ENCODE measurements at regions not wholly inside any gene's neighbourhood (a gene's known extent, or its start where the extent isn't known, plus 50 kb on each side); places are given as distances from the start of the nearest gene placed in this dataset.

- Mint-ChIP-seq H3K36me3 (no peaks in the 10 kb centered on the region), H3K27ac (no peak overlapping the region), H3K4me3 (no peak overlapping the region), H3K4me1 (peaks cover 3 to 15% of the 10 kb centered on the region in 2 donors), H3K9me3 (no peaks in the 10 kb centered on the region), H3K27me3 (ENCODE audit: low read depth in 3 of 3) (peaks cover 6 to 9% (median 6%) of the 10 kb centered on the region in 3 donors)
- DNase-seq: no peak
These were observed 198.1 kb upstream of the RBPJ start for GRCh38 chr4:26122690-26123089.

- Mint-ChIP-seq H3K4me1 (peaks cover 3 to 15% of the 10 kb centered on the region in 2 donors), H3K36me3 (no peaks in the 10 kb centered on the region), H3K4me3 (no peak overlapping the region), H3K27me3 (ENCODE audit: low read depth in 3 of 3) (peaks cover 3 to 11% (median 9%) of the 10 kb centered on the region in 3 donors), H3K9me3 (peaks cover 0 to 10% (median 2%) of the 10 kb centered on the region in 6 donors), H3K27ac (no peak overlapping the region)
- no peak for DNase-seq
These were observed 196.0 kb upstream of the RBPJ start for GRCh38 chr4:26124753-26125321.

- no peak overlapping the region for H3K4me3 Mint-ChIP-seq
- H3K27ac Mint-ChIP-seq: no peak overlapping the region
- peaks cover 8 to 14% (median 9%) of the 10 kb centered on the region in 3 donors for H3K27me3 Mint-ChIP-seq (ENCODE audit: low read depth in 3 of 3)
- DNase-seq: no peak
- no peaks in the 10 kb centered on the region for H3K36me3 Mint-ChIP-seq
- H3K4me1 Mint-ChIP-seq: peaks cover 10 to 23% of the 10 kb centered on the region in 2 donors
- peaks cover 0 to 10% (median 2%) of the 10 kb centered on the region in 6 donors for H3K9me3 Mint-ChIP-seq
These were observed 194.6 kb upstream of the RBPJ start for GRCh38 chr4:26126143-26126718.

- DNase-seq: no peak
- Mint-ChIP-seq H3K27me3 (ENCODE audit: low read depth in 3 of 3) (peaks cover 10 to 17% (median 13%) of the 10 kb centered on the region in 3 donors), H3K36me3 (no peaks in the 10 kb centered on the region), H3K9me3 (peaks cover 0 to 10% (median 2%) of the 10 kb centered on the region in 6 donors), H3K27ac (no peak overlapping the region), H3K4me1 (peaks cover 18 to 31% of the 10 kb centered on the region in 2 donors), H3K4me3 (no peak overlapping the region)
These were observed 193.8 kb upstream of the RBPJ start for GRCh38 chr4:26126994-26127393.

- Mint-ChIP-seq H3K27ac (no peak overlapping the region), H3K27me3 (ENCODE audit: low read depth in 3 of 3) (peaks cover 11 to 18% (median 15%) of the 10 kb centered on the region in 3 donors), H3K9me3 (peaks cover 0 to 10% (median 2%) of the 10 kb centered on the region in 6 donors), H3K36me3 (no peaks in the 10 kb centered on the region), H3K4me1 (peaks cover 27 to 40% of the 10 kb centered on the region in 2 donors), H3K4me3 (no peak overlapping the region)
- no peak for DNase-seq
These were observed 192.9 kb upstream of the RBPJ start for GRCh38 chr4:26127851-26128337.

GRCh38 chr4:26130173-26130572, 190.6 kb upstream of the RBPJ start:
- Mint-ChIP-seq H3K27ac (no peak overlapping the region), H3K36me3 (no peaks in the 10 kb centered on the region)

GRCh38 chr4:26130841-26131432, 189.9 kb upstream of the RBPJ start:
- Mint-ChIP-seq H3K4me3 (peak overlapping the region in 4 of 5 donors; percentile 42 to 74 (median 48)), H3K9me3 (peaks cover 0 to 10% (median 2%) of the 10 kb centered on the region in 6 donors), H3K27me3 (ENCODE audit: low read depth in 3 of 3) (peaks cover 17 to 24% (median 23%) of the 10 kb centered on the region in 3 donors), H3K4me1 (peaks cover 31 to 47% of the 10 kb centered on the region in 2 donors), H3K36me3 (peaks cover 0 to 4% (median 0%) of the 10 kb centered on the region in 3 donors), H3K27ac (peak overlapping the region in 4 of 6 donors; percentile 3 to 79 (median 36))
- peak in 1 of 3 donors; percentile 25 for DNase-seq

More at GRCh38 chr4:26130173-26130572, 190.6 kb upstream of the RBPJ start:
- Mint-ChIP-seq H3K27me3 (ENCODE audit: low read depth in 3 of 3) (peaks cover 17 to 24% (median 23%) of the 10 kb centered on the region in 3 donors), H3K4me3 (no peak overlapping the region), H3K4me1 (peaks cover 31 to 48% of the 10 kb centered on the region in 2 donors), H3K9me3 (peaks cover 0 to 10% (median 2%) of the 10 kb centered on the region in 6 donors)
- DNase-seq: no peak

- Mint-ChIP-seq H3K36me3 (peaks cover 0 to 6% (median 0%) of the 10 kb centered on the region in 3 donors), H3K27me3 (ENCODE audit: low read depth in 3 of 3) (peaks cover 15 to 22% (median 20%) of the 10 kb centered on the region in 3 donors), H3K4me1 (peaks cover 28 to 39% of the 10 kb centered on the region in 2 donors), H3K27ac (peak overlapping the region; percentile 4 to 89 (median 56)), H3K9me3 (peaks cover 0 to 10% (median 2%) of the 10 kb centered on the region in 6 donors), H3K4me3 (peak overlapping the region; percentile 44 to 74 (median 62))
- DNase-seq: peak; percentile 63 to 70 (median 67)
These were observed 189.1 kb upstream of the RBPJ start for GRCh38 chr4:26131711-26132110.

- Mint-ChIP-seq H3K9me3 (peaks cover 0 to 10% (median 2%) of the 10 kb centered on the region in 6 donors), H3K4me3 (peak overlapping the region; percentile 53 to 74 (median 65)), H3K27me3 (ENCODE audit: low read depth in 3 of 3) (peaks cover 15 to 22% (median 22%) of the 10 kb centered on the region in 3 donors), H3K36me3 (peaks cover 0 to 9% (median 0%) of the 10 kb centered on the region in 3 donors), H3K27ac (peak overlapping the region in 3 of 6 donors; percentile 12 to 64 (median 45)), H3K4me1 (peaks cover 28 to 34% of the 10 kb centered on the region in 2 donors)
- no peak for DNase-seq
These were observed 188.0 kb upstream of the RBPJ start for GRCh38 chr4:26132858-26133257.

GRCh38 chr4:26133840-26134239, 187.0 kb upstream of the RBPJ start:
- no peak overlapping the region for H3K27ac Mint-ChIP-seq
- peaks cover 15 to 25% (median 22%) of the 10 kb centered on the region in 3 donors for H3K27me3 Mint-ChIP-seq (ENCODE audit: low read depth in 3 of 3)
- peaks cover 0 to 9% (median 0%) of the 10 kb centered on the region in 3 donors for H3K36me3 Mint-ChIP-seq
- H3K4me1 Mint-ChIP-seq: peaks cover 28 to 34% of the 10 kb centered on the region in 2 donors
- H3K9me3 Mint-ChIP-seq: peaks cover 0 to 8% (median 1%) of the 10 kb centered on the region in 6 donors
- no peak overlapping the region for H3K4me3 Mint-ChIP-seq
- no peak for DNase-seq

GRCh38 chr4:26135331-26135730, 185.5 kb upstream of the RBPJ start:
- Mint-ChIP-seq H3K4me3 (no peak overlapping the region), H3K27ac (no peak overlapping the region)

GRCh38 chr4:26136615-26137014, 184.2 kb upstream of the RBPJ start:
- Mint-ChIP-seq H3K27ac (no peak overlapping the region), H3K4me3 (no peak overlapping the region), H3K9me3 (peaks cover 0 to 5% (median 0%) of the 10 kb centered on the region in 6 donors), H3K27me3 (ENCODE audit: low read depth in 3 of 3) (peaks cover 8 to 18% (median 14%) of the 10 kb centered on the region in 3 donors), H3K36me3 (peaks cover 0 to 9% (median 0%) of the 10 kb centered on the region in 3 donors), H3K4me1 (peaks cover 17 to 22% of the 10 kb centered on the region in 2 donors)
- DNase-seq: no peak

More at GRCh38 chr4:26135331-26135730, 185.5 kb upstream of the RBPJ start:
- H3K27me3 Mint-ChIP-seq (ENCODE audit: low read depth in 3 of 3): peaks cover 15 to 24% (median 16%) of the 10 kb centered on the region in 3 donors
- peaks cover 0 to 5% (median 0%) of the 10 kb centered on the region in 6 donors for H3K9me3 Mint-ChIP-seq
- peaks cover 0 to 9% (median 0%) of the 10 kb centered on the region in 3 donors for H3K36me3 Mint-ChIP-seq
- DNase-seq: no peak
- peaks cover 28 to 34% of the 10 kb centered on the region in 2 donors for H3K4me1 Mint-ChIP-seq

- Mint-ChIP-seq H3K36me3 (peaks cover 0 to 9% (median 0%) of the 10 kb centered on the region in 3 donors), H3K4me1 (peaks cover 11 to 15% of the 10 kb centered on the region in 2 donors), H3K27me3 (ENCODE audit: low read depth in 3 of 3) (peaks cover 8 to 13% (median 12%) of the 10 kb centered on the region in 3 donors), H3K4me3 (no peak overlapping the region), H3K9me3 (peaks cover 0 to 5% (median 0%) of the 10 kb centered on the region in 6 donors), H3K27ac (no peak overlapping the region)
- DNase-seq: no peak
These were observed 183.5 kb upstream of the RBPJ start for GRCh38 chr4:26137288-26137687.

Measured in immature natural killer cell (primary cell).